OCI-LY7 (cell line): ENCODE measurements at regions not wholly inside any gene's neighbourhood (a gene's known extent, or its start where the extent isn't known, plus 50 kb on each side); places are given as distances from the start of the nearest gene placed in this dataset.

Experiments used
- BruUV-seq: library from RNA; stranded (reverse); fragments of 400-500 nt; replicated peaks from 2 replicates; lab custom pipeline; 2021; lab: Mats Ljungman, UMichigan
- CTCF ChIA-PET: fragments of 300-600 bp; sonication (Branson Sonifier 250); formaldehyde crosslinking; loops from one replicate; lab custom pipeline; 2022; ENCODE audit warnings: antibody characterized with exemption; ENCODE audit not compliant: unreplicated experiment; lab: Charles Lee
- POLR2A ChIA-PET: fragments of 300-600 bp; sonication (Branson Sonifier 250); formaldehyde crosslinking; loops from one replicate; lab custom pipeline; 2022; ENCODE audit warnings: antibody characterized with exemption; lab: Charles Lee
- DNase-seq: peaks from one replicate; pipeline ENCODE4 v3.0.0-alpha.2; 2015; ENCODE audit warnings: low spot score
- H2AFZ ChIP-seq: fragments of 200-600 bp; sonication (generic), shearing (Covaris generic); 2 replicates; pipeline ENCODE4 v1.6.1; 2014; ENCODE audit warnings: mild to moderate bottlenecking, antibody characterized with exemption, low read length, moderate library complexity
- H3K27ac ChIP-seq: fragments of 200-600 bp; sonication (generic); 2 replicates; pipeline ENCODE4 v1.5.1; 2014; ENCODE audit warnings: mixed run types, low read depth, mild to moderate bottlenecking, moderate library complexity, low read length, inconsistent platforms; ENCODE audit not compliant: poor library complexity, severe bottlenecking
- H3K36me3 ChIP-seq: fragments of 200-600 bp; sonication (generic); 2 replicates; pipeline ENCODE4 v1.6.1; 2014; ENCODE audit warnings: mild to moderate bottlenecking, antibody characterized with exemption, low read length, moderate library complexity, mixed read lengths; ENCODE audit not compliant: insufficient read depth
- H3K4me1 ChIP-seq: fragments of 200-600 bp; sonication (generic); 2 replicates; pipeline ENCODE4 v1.5.1; 2014; ENCODE audit warnings: mild to moderate bottlenecking, low read length; ENCODE audit not compliant: insufficient read depth, poor library complexity, severe bottlenecking
- H3K4me2 ChIP-seq: fragments of 200-600 bp; sonication (generic); 2 replicates; pipeline ENCODE4 v1.6.1; 2014; ENCODE audit warnings: mild to moderate bottlenecking, low read length
- H3K4me3 ChIP-seq: fragments of 200-600 bp; sonication (generic); 2 replicates; pipeline ENCODE4 v1.5.1; 2014; ENCODE audit warnings: mild to moderate bottlenecking, low read depth, low read length; ENCODE audit not compliant: poor library complexity, severe bottlenecking
- H3K79me2 ChIP-seq: fragments of 200-600 bp; sonication (generic); 2 replicates; pipeline ENCODE4 v1.6.1; 2016; ENCODE audit warnings: low read depth, mild to moderate bottlenecking, low read length, moderate library complexity, mixed read lengths; ENCODE audit not compliant: insufficient read depth
- H3K9me2 ChIP-seq: fragments of 200-600 bp; sonication (generic); 2 replicates; pipeline ENCODE4 v1.6.1; 2016; ENCODE audit warnings: mild to moderate bottlenecking, low read length, mixed read lengths; ENCODE audit not compliant: insufficient read depth
- H3K9me3 ChIP-seq: fragments of 200-600 bp; sonication (generic); 2 replicates; pipeline ENCODE4 v1.6.1; 2014; ENCODE audit warnings: mild to moderate bottlenecking, mixed run types, low read length, mixed read lengths
- H4K20me1 ChIP-seq: fragments of 200-600 bp; sonication (generic); 2 replicates; pipeline ENCODE4 v1.6.1; 2014; ENCODE audit warnings: mild to moderate bottlenecking, antibody characterized with exemption, low read length, moderate library complexity, mixed read lengths; ENCODE audit not compliant: insufficient read depth
- CTCF ChIP-seq: fragments of 200-600 bp; sonication (generic); conservative IDR thresholded peaks from 2 replicates; pipeline ENCODE4 v1.5.1; 2014; ENCODE audit warnings: mild to moderate bottlenecking, antibody characterized with exemption, low read length, moderate library complexity, mixed read lengths
- EZH2phosphoT487 ChIP-seq: fragments of 200-600 bp; sonication (generic); IDR thresholded peaks from 2 replicates; pipeline ENCODE4 v1.6.1; 2018; ENCODE audit warnings: low read depth, borderline replicate concordance, mild to moderate bottlenecking, mixed run types, antibody characterized with exemption, low read length, moderate library complexity, mixed read lengths
- intact Hi-C: fragments of 100-400 bp; cut with micrococcal nuclease; formaldehyde crosslinking; loops from one replicate; pipeline ENCODE4 v1.10.0; 2022; ENCODE audit not compliant: unreplicated experiment

DNA sequence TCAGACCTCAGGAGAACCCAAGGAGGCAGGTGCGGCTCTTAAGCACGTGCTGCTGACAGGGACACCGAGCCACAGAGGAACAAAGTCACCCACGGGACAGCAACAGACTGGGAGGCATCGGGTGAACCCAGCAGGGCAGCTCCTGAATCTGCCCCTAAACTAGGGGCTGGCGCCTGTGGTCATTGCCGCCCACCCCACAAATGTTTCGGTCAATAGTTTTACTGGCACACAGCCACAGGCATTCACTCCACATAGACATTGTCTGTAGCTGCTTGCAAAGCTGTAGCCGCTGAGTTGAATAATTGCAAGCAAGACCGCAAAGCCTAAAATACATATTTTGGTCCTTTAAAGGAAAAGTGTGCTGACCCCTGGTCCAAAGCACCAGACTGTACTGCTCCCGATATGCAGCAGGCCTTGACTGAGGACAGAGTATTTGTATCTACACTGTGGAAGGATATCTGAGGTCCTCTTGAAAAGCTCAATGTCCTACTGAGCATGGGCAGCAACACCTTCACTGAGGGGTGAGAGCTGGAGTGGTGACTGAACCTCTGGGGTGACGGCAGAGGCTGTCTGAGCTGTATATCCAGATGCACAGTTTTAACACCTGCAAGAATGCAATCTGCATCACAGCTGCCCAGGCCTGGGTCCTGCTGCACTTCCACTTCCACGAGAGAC is 310.3 kb downstream of the THBS2 start:
- Histone ChIP-seq H3K79me2 (no peaks in the 10 kb centered on the region), H3K4me1 (no peaks in the 10 kb centered on the region), H3K4me2 (no peak overlapping the region), H3K9me2 (no peaks in the 10 kb centered on the region), H3K4me3 (no peak overlapping the region), H2AFZ (no peak overlapping the region), H4K20me1 (no peaks in the 10 kb centered on the region), H3K9me3 (no peaks in the 10 kb centered on the region), H3K36me3 (no peaks in the 10 kb centered on the region), H3K27ac (no peak overlapping the region)
- TF ChIP-seq CTCF = no peak
- no peak for TF ChIP-seq EZH2phosphoT487
- BruUV-seq = no TSS peak
- ChIA-PET CTCF (no interaction called here), POLR2A (no interaction called here)
- intact Hi-C loops = no loop called here
- DNase-seq = no peak

DNA sequence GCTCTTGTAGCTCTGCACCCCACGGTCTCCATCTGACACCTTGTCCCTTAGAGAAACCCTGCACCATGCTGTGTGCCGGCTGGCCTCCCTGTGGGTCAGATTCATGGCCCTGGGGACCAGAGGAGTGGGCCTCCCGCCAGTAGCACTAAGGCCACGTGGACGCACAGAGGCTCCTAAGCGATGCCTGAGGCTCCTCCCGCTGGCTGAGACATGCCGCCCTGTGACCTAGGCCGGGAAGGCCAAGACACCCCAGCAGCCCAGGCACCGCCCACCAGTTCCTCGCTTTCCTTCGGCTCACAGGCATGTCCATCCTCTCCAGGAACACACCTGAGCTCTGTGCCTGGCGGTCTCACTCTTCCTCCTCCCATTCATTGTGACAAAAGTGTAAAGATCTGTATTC is 311.0 kb downstream of the THBS2 start:
- intact Hi-C loops = no loop called here
- no TSS peak for BruUV-seq
- ChIA-PET POLR2A (no interaction called here), CTCF (no interaction called here)
- H4K20me1 ChIP-seq = no peaks in the 10 kb centered on the region
- H3K9me2 ChIP-seq = no peaks in the 10 kb centered on the region
- no peaks in the 10 kb centered on the region for H3K4me1 ChIP-seq
- H3K27ac ChIP-seq = no peak overlapping the region
- H3K36me3 ChIP-seq = no peaks in the 10 kb centered on the region
- DNase-seq = no peak
- no peak overlapping the region for H3K4me3 ChIP-seq
- H2AFZ ChIP-seq = no peak overlapping the region
- no peak overlapping the region for H3K4me2 ChIP-seq
- TF ChIP-seq CTCF (no peak), EZH2phosphoT487 (no peak)
- H3K79me2 ChIP-seq = no peaks in the 10 kb centered on the region
- H3K9me3 ChIP-seq = no peaks in the 10 kb centered on the region

DNA sequence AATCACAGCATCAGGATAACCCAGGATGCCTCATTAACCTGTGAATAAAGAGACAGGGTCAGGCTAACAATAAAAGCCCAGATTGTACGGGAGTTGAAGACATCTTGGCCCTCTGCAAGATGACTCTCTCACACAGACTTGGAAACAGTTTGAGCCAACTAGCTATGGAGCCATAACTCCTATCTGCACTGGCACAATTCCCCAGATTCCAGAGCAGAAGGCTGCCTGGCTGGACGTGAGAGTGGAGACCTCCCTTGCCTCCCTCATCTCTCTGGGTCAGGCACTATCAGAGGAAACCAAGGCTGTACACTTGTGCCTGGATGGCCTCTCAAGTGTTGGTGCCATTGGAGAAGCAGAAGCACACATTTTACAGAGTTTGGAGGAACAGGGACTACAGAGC is 312.6 kb downstream of the THBS2 start:
- POLR2A ChIA-PET = no interaction called here
- no peaks in the 10 kb centered on the region for H3K4me1 ChIP-seq
- H3K9me3 ChIP-seq = no peaks in the 10 kb centered on the region
- H3K36me3 ChIP-seq = no peaks in the 10 kb centered on the region
- no TSS peak for BruUV-seq
- no peak overlapping the region for H3K4me2 ChIP-seq
- no peak for DNase-seq
- intact Hi-C loops = no loop called here
- H2AFZ ChIP-seq = no peak overlapping the region
- CTCF ChIA-PET = no interaction called here
- H3K4me3 ChIP-seq = no peak overlapping the region
- no peaks in the 10 kb centered on the region for H4K20me1 ChIP-seq
- H3K9me2 ChIP-seq = no peaks in the 10 kb centered on the region
- TF ChIP-seq EZH2phosphoT487 (no peak), CTCF (no peak)
- H3K79me2 ChIP-seq = no peaks in the 10 kb centered on the region
- no peak overlapping the region for H3K27ac ChIP-seq
